ENCODE measurements at regions not wholly inside any gene's neighbourhood (a gene's known extent, or its start where the extent isn't known, plus 50 kb on each side); places are given as distances from the start of the nearest gene placed in this dataset.
A peak's percentile ranks its signal among the peaks of the same experiment; 100 is the strongest.

DNA sequence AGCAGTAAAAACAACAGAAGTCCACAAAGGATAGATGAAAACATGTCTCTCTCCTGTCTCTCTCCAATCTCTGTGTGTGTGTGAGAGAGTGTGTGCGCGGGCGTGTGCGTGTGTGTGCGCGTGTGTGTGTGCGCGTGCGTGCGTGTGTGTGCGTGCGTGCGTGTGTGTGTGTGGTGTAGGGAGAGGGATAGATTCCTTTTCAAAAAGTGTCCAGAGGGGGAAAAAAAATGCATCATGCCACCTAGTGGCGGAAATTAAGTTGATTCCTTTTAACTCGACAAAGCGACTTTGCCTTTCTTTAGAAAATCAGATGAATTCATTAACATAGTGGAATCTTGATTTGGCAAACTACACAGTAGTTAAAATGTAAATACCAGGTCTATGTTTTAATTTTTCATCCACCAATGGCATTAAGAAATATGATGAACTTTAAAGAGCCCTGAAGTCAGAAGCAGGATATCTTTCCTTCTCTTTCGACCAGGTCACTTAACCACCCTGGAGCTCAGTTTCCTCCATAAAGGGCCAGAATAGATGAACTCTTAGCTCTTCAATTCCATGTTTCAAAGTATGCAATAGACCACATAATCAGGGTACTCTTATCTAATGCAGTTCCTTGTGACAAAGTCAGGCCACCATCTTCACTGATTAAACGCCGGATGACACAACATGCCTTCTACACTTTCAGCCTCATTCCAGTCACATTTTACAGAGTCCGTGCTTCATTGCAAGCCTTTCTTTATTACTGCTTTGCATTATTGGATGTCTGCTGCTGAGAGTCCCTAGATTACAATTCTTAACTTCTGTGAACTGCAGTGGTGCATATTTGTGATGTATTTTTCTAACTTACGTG lies 162.8 kb downstream of the FBXO8 start:
- DNase-seq, result peak; percentile 33

DNA sequence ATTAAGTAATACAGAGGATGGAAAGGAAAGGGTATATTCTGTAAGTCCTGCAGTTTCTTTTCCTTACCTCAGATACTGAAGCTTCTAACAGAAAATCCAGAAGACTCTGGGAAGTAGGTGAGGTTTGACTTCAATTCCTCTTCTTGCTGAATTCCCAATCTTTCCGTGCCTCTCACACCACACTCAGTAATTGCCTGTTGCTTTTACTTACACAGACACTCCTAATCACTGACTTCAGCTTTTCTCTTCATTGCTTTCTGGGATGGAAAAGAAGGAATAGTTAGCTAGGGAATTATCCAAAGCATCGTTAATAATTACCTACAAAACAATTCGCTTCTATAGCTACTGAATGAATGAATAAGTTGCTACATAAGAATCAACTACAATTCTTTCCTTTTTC lies 163.6 kb downstream of the FBXO8 start:
- no peak for DNase-seq

GRCh38 chr4:174119051-174119450 lies 164.4 kb downstream of the FBXO8 start:
- DNase-seq, result no peak

DNA sequence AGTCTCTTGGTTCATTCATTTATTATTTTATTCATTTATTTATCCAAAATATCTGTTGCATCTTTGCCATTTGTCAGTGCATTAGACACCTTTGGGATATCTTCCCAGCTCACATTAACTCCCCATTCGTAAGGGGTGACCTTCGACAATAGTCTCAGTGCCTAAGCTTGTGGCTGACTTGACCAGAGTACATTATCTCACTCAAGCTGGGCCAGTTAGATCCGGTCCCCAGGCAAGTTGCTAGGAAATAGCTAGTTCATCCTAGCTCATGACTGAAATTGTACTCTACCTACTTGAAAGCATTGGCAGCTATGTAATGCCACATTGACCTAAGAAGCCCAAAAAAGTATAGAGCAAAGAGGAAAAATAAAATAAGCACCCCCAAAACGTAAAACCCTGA lies 165.3 kb downstream of the FBXO8 start:
- no peak for DNase-seq

DNA sequence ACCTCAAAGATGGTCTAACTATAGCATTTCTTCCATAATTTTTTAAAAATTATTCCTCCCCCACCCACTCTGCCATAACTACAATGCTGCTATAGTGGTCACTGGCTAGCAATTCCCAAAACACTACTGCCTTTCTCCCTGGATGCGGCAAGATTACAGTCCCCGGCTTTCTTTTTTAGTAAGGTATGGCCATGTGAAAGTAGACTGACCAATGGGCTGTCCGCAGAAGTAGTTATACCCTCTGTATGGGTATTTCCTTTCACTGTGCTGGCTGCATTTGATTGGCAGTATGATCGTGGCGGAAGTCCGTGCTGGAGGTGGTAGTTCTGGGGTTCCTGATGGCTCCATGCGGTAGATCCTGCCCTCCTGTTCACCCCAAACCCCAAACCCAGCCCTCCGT lies 166.0 kb downstream of the FBXO8 start:
- DNase-seq, result no peak

GRCh38 chr4:174116021-174116420 lies 167.4 kb downstream of the FBXO8 start:
- DNase-seq, result no peak

DNA sequence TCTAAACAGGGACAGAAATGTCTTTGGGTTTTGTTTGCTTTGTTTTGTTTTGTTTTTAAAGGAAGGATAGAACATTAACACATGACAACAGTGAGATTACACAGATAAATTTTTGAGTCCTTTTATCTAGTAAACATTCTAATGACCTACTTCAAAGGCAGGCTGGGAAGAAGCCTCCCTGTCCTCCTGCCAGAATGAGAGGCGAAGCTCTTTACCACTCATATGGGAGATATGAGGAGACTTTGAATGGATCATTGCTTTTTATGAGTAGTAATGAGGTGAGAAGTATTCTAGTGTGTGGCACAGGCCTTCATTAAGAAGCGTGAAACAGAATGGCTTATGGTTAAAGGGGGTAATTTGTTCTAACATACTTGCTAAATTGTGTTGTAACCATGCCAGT lies 172.0 kb downstream of the FBXO8 start:
- no peak for DNase-seq

DNA sequence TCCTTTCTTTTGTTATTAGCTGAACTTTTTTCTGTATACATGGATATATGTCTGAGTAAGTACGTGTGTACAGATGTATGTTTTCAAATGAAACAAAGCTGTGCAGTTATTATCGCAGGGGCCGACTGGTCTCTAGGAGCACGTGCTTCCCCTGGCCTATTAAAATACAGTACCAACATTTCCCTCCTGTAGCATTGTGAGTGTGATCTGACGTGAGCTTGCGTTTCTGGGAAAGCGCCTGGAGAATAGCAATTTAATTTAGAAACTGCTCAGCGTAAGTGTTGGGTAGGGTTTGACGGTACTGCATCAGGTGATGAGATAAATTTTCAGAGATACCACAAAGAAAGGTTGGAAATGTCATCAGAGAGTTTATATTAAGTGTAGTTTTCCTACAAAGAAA lies 173.3 kb downstream of the FBXO8 start:
- no peak for DNase-seq

DNA sequence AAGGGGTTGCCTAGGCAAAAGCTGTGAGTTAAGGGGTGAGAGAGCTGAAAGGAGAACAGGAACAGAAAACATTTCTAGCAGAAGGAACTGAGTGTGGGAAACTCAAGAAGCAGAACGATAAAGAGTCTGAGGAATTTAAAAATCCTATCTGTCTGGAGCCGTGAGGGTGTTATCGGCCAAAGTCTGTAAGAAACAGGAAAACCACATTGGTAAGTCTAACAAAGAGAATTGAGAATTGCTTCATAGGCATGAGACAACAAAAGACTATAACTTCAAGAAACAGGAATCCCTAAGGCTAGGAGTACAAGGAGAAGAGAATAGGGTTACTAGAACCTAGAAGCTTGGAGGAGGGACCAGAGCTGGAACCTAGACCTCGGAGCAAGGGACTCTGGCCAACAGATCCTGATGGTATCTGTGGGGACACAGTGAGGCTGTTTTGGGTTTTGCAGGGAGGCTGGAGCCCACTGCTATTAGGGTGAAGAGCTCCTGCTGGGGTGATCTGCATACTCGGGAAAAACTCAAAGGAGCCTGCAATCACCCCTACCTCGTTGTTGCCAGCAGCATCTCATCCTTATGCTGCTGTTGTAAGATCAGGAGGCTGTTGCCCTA lies 175.6 kb downstream of the FBXO8 start:
- no peak for DNase-seq

- DNase-seq, result no peak
These were observed 178.3 kb downstream of the FBXO8 start for GRCh38 chr4:174105202-174105601.

DNA sequence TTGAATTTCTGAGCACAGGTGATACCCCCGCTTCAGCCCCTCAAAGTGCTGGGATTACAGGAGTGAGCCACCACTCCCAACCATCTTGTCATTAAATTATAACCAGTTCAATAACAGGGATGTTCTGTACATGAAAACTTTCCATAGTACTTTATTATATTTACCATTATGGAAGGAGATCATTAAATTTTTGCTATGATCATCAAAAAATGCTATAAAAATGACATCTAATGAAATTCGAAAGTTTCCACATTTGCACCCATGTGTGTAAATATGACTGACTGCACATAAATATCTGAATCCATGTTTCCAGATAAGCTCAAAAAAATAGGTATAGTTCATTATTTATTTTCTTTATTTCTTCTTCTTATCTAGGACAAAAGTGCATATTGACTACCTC lies 182.6 kb downstream of the FBXO8 start:
- DNase-seq, result no peak

DNA sequence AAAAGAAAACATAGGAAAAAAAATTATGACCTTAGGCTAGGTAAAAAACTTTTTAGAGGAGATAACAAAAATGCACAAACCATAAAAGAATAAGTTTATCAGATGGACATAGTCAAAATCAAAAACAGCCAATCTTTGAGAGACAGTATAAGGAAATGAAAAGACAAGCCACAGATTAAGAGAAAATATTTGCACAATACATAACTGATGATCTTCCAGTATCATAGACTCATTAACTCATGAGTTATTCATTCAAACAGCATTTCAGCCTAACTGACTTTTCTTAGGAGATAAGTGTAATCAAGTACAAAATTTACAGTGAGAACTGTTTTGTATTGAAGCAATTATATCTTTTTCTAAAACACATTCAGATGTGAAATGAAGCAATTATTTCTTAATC lies 183.8 kb downstream of the FBXO8 start:
- no peak for DNase-seq

- DNase-seq, result no peak
These were observed 186.5 kb downstream of the FBXO8 start for GRCh38 chr4:174096999-174097398.

GRCh38 chr4:174096456-174096855 lies 187.0 kb downstream of the FBXO8 start:
- DNase-seq, result no peak

DNA sequence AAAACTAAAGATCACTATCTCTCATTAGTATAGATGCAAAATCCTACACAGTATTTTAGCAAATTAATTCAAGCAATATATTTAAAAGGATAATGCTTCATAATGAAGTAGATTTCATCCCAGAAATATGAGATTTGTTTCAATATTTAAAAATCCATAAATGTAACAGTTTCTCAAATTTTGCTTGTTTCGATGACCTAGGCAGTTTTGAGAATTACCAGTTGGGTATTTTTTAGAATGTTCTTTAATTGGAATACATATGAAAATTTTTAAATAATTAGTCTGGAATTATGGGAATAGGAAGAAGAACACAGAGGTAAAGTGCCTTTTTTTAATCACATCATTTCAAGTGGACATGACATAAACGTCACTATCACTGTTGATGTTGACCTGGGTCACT lies 192.3 kb downstream of the FBXO8 start:
- no peak for DNase-seq

- no peak for DNase-seq
These were observed 193.8 kb downstream of the FBXO8 start for GRCh38 chr4:174089711-174090110.

GRCh38 chr4:174088795-174089194 lies 194.7 kb downstream of the FBXO8 start:
- DNase-seq, result no peak

GRCh38 chr4:174086829-174087799 lies 196.4 kb downstream of the FBXO8 start:
- DNase-seq, result no peak

- no peak for DNase-seq
These were observed 198.5 kb downstream of the FBXO8 start for GRCh38 chr4:174084981-174085380.

DNA sequence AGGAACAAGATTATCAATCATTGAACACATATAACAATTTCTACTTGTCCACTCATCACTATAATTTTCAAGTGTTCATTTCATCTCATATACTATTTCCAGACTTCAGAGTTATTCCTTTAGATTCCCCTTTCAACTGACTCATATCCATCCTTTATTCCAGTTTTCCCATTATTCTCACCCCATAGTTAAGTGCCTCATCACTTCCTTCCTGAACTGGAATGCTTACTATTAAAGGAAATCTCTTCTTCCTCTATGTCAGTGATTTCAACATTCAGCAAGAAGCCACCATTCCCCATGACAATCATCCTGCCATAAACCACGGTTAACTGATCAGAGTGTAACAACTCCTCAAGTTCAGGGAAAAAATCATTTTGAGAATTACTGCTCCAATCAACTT lies 198.9 kb downstream of the FBXO8 start:
- DNase-seq, result no peak

DNA sequence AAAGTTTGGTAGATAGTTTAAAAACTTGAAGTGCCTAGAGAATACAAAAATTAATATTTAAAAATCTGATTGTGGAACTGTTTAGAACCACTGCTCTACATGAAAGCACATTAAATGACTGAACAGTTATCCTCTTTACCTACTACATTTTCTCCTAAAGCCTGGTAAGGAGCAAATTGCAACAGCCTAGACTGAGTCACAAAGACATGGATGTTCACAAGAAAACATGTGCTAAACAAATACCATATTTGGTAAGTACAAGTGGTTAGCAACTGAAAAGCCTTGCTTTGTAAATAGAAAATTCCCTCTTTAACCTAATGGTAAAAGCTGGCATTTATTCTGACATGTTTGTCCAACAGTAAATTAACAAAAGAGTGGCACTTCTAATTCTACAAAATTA lies 203.1 kb downstream of the FBXO8 start:
- DNase-seq, result no peak

GRCh38 chr4:174071595-174071994 lies 211.9 kb downstream of the FBXO8 start:
- DNase-seq, result no peak

- DNase-seq, result no peak
These were observed 213.6 kb downstream of the FBXO8 start for GRCh38 chr4:174069848-174070330.
